HG03103 (cell line): ENCODE measurements at regions not wholly inside any gene's neighbourhood (a gene's known extent, or its start where the extent isn't known, plus 50 kb on each side); places are given as distances from the start of the nearest gene placed in this dataset.
"Not testable (repeated sequence)": the region's sequence is repeated elsewhere in the genome, so short reads cannot be mapped to it uniquely, and the experiment has no call there.

Experiments used
- ATAC-seq: cut with Tn5 transposase; IDR thresholded peaks from one replicate; pipeline ENCODE4 v1.9.1; 2021; ENCODE audit warnings: low read depth; ENCODE audit not compliant: unreplicated experiment

DNA sequence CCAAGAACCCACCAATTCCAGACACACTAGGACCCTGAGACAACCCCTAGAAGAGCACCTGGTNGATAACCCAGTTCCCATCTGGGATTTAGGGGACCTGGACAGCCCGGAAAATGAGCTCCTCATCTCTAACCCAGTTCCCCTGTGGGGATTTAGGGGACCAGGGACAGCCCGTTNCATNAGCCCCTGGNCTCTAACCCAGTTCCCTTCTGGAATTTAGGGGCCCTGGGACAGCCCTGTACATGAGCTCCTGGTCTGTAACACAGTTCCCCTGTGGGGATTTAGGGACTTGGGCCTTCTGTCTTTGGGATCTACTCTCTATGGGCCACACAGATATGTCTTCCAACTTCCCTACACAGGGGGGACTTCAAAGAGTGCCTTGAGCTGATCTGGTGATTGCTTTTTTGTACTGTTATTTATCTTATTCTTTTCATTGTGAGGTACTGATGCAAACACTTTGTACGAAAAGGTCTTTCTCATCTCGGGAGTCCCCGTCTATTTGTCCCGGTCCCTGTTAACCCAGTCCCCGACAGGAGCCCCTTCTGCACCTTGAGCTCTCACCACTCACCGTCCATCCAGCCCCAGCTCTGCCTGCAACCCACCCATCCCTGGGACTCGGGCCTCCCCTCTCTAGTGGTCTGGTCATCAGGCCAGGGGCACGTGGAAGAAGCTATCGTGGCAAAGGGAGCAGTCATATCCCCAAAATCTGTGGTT, 58.2 kb upstream of the PLCXD1 start:
- not testable (repeated sequence) for ATAC-seq

- not testable (repeated sequence) for ATAC-seq
Observed at GRCh38 chrX:223514-223854, 57.7 kb upstream of the PLCXD1 start.

DNA sequence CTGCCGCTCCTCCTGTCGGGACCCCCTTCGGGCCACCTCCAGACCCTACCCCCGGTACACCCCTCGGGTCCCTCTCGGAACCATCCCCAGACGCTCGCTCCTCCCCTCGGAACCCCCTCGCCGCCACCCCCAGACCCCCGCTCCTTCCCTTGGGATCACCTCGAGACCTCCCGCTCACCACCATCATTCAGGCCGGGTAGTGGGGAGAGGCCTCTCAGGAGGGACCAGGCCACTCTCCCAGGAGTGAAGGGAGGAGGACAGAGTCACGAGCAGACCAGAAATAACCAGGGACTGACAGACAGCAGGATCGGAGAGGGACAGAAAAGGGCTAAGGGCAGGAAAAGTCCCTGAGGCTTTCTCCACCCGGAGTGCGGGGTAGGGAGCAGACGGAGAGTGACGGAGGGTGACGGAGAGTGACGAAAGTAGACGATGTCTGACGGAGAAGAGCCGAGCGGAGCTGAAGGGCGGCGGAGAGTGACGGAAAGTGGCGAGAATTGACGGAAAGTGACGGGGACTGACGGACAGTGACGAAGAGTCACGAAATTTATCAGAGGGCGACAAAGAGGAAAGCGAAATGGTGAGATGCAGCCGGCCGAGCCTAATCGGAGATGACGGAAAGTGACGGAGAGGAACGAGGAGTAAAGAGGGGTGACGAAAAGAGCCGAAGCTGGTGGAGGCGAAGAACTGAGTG, 54.6 kb upstream of the PLCXD1 start:
- ATAC-seq = peak; percentile 55

DNA sequence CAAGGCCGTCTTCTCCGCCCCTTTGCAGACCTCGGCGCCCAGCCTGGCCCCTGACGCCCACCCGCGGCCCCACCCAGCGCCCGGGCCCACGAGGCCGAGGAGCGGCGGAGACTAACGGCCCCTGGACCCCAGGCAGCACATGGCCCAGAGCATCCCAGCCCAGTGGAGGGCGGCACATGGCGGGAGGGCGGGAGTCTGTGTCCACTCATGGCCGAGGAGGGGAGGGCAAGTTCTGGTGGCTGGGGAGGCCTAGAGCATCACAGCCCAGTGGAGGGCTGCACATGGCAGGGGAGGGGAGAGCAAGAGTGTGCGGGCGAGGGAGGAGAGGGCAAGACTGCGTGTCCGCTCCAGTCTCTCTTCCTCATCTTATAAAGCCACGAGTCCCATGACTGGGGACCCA, 53.8 kb upstream of the PLCXD1 start:
- ATAC-seq = not testable (repeated sequence)
